ENCODE measurements at regions not wholly inside any gene's neighbourhood (a gene's known extent, or its start where the extent isn't known, plus 50 kb on each side); places are given as distances from the start of the nearest gene placed in this dataset.

DNA sequence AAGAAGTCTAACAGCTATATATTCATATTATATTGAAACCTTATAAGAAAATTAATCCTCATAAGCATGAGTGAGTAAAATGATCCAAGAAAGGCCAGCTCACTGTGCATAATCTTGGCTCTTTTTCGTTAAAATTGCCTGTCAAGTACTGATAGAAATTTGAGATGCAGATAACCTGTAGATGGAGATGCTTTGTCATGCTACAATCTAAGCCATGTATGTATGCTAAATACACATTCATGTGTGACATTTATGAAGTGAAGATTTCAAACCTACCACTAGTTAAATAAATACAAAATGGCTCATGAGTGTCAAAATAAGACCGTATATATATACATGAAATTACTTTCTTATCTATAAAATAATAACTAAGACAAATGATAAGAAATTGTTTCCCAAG is 1491.5 kb upstream of the PRMT6 start:
- TF ChIP-seq, protein P1, sequence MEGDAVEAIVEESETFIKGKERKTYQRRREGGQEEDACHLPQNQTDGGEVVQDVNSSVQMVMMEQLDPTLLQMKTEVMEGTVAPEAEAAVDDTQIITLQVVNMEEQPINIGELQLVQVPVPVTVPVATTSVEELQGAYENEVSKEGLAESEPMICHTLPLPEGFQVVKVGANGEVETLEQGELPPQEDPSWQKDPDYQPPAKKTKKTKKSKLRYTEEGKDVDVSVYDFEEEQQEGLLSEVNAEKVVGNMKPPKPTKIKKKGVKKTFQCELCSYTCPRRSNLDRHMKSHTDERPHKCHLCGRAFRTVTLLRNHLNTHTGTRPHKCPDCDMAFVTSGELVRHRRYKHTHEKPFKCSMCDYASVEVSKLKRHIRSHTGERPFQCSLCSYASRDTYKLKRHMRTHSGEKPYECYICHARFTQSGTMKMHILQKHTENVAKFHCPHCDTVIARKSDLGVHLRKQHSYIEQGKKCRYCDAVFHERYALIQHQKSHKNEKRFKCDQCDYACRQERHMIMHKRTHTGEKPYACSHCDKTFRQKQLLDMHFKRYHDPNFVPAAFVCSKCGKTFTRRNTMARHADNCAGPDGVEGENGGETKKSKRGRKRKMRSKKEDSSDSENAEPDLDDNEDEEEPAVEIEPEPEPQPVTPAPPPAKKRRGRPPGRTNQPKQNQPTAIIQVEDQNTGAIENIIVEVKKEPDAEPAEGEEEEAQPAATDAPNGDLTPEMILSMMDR (conservative IDR thresholded peaks at IDR 0.05) = no peak
- Histone ChIP-seq H3K23me2 (ENCODE audit: insufficient read length, low read depth, low read length, poor library complexity, severe bottlenecking) (no peaks in the 10 kb centered on the region), H3K4ac (ENCODE audit: low read depth, low read length) (no peak overlapping the region), H3K9me3 (ENCODE audit: control insufficient read depth, low read depth, low read length) (no peaks in the 10 kb centered on the region), H3K27me3 (ENCODE audit: insufficient read depth, low read length) (no peaks in the 10 kb centered on the region), H3K9ac (ENCODE audit: extremely low read depth, insufficient read length, low read length) (no peak overlapping the region), H2AFZ (ENCODE audit: low read length) (no peak overlapping the region), H2BK15ac (ENCODE audit: low read depth, low read length) (no peak overlapping the region), H2AK5ac (ENCODE audit: insufficient read length, low read length) (no peak overlapping the region), H4K91ac (ENCODE audit: insufficient read length, low read depth, low read length) (no peak overlapping the region), H3K18ac (ENCODE audit: insufficient read length, low read depth, low read length) (no peak overlapping the region), H2BK120ac (ENCODE audit: low read depth, low read length, poor library complexity, severe bottlenecking) (no peak overlapping the region), H2BK12ac (ENCODE audit: insufficient read length, low read depth, low read length) (no peak overlapping the region), H3K56ac (ENCODE audit: insufficient read length, low read depth, low read length) (no peak overlapping the region), H3K23ac (ENCODE audit: insufficient read length, low read depth, low read length) (no peak overlapping the region), H3K79me2 (ENCODE audit: insufficient read depth, low read length) (no peaks in the 10 kb centered on the region), H3T11ph (ENCODE audit: low read length) (no peak overlapping the region), H3K27ac (ENCODE audit: insufficient read length, low read depth, low read length) (no peak overlapping the region), H4K20me1 (ENCODE audit: control insufficient read depth, insufficient read depth, insufficient read length) (no peaks in the 10 kb centered on the region), H3K79me1 (ENCODE audit: insufficient read depth, low read depth, low read length, poor library complexity, severe bottlenecking) (no peaks in the 10 kb centered on the region), H3K4me1 (ENCODE audit: insufficient read depth, low read length) (no peaks in the 10 kb centered on the region), H3K4me2 (ENCODE audit: insufficient read depth, insufficient read length, low read length) (no peak overlapping the region), H2BK20ac (ENCODE audit: low read depth, low read length, poor library complexity, severe bottlenecking) (no peak overlapping the region), H3K14ac (ENCODE audit: insufficient read depth, low read length) (no peak overlapping the region), H4K8ac (replicated peaks; ENCODE audit: insufficient read length, low read depth, low read length) (no peak overlapping the region), H4K5ac (ENCODE audit: insufficient read length, low read depth, low read length) (no peak overlapping the region), H2BK5ac (ENCODE audit: insufficient read length, low read length) (no peak overlapping the region)
- DNase-seq = no peak
- Mint-ChIP-seq H3K4me1 (no peaks in the 10 kb centered on the region), H3K27me3 (ENCODE audit: low read depth) (no peaks in the 10 kb centered on the region), H3K4me3 (no peak overlapping the region), H3K9me3 (no peaks in the 10 kb centered on the region; a peak in 4 of 5 replicates), H3K27ac (no peak overlapping the region), H3K36me3 (ENCODE audit: insufficient read depth in 1 of 3, low read depth in 3 of 3) (no peaks in the 10 kb centered on the region)
- WGBS (ENCODE audit: extremely low coverage, insufficient read length, low lambda C conversion rate) = no CpG with 5 or more reads among the region's 2 CpGs

Data from H9 (cell line).